HUES64 (cell line): ENCODE measurements at regions not wholly inside any gene's neighbourhood (a gene's known extent, or its start where the extent isn't known, plus 50 kb on each side); places are given as distances from the start of the nearest gene placed in this dataset.

ENCODE experiments used
- H3K27ac ChIP-seq: 2 replicates; pipeline ENCODE4 v1.7.0; 2013; ENCODE audit warnings: low read depth, low read length, inconsistent platforms
- H3K27me3 ChIP-seq: 2 replicates; pipeline ENCODE4 v1.6.1; 2013; ENCODE audit warnings: mild to moderate bottlenecking, low read length; ENCODE audit not compliant: insufficient read depth
- H3K36me3 ChIP-seq: 2 replicates; pipeline ENCODE4 v1.6.1; 2013; ENCODE audit warnings: mild to moderate bottlenecking, low read length; ENCODE audit not compliant: insufficient read depth
- H3K4me1 ChIP-seq: 2 replicates; pipeline ENCODE4 v1.6.1; 2013; ENCODE audit warnings: mild to moderate bottlenecking, low read length, moderate library complexity; ENCODE audit not compliant: insufficient read depth
- H3K4me3 ChIP-seq: 2 replicates; pipeline ENCODE4 v1.5.1; 2013; ENCODE audit warnings: mild to moderate bottlenecking, low read length, moderate library complexity
- H3K9ac ChIP-seq: 2 replicates; pipeline ENCODE4 v1.6.1; 2013; ENCODE audit warnings: mild to moderate bottlenecking, low read depth, low read length
- H3K9me3 ChIP-seq: 2 replicates; pipeline ENCODE4 v1.6.1; 2013; ENCODE audit warnings: low read depth, low read length; ENCODE audit not compliant: insufficient read depth
- WGBS: fragments of 150-250, 120-280 bp; methylation state at CpG from one replicate; pipeline ENCODE4 v1.1.7; 2013; ENCODE audit warnings: missing lambda C conversion rate; 5-methylcytosine and 5-hydroxymethylcytosine counted together

- H3K4me3 ChIP-seq, result no peak overlapping the region
- H3K27me3 ChIP-seq, result no peaks in the 10 kb centered on the region
- no peaks in the 10 kb centered on the region for H3K4me1 ChIP-seq
- H3K9me3 ChIP-seq, result no peaks in the 10 kb centered on the region; the same call in 1 of the 2 replicates
- no peak overlapping the region for H3K27ac ChIP-seq
- 97% methylated on average over 4 of the region's 4 CpGs for WGBS
- H3K36me3 ChIP-seq, result no peaks in the 10 kb centered on the region
- no peak overlapping the region for H3K9ac ChIP-seq
Observed at GRCh38 chr12:90129366-90130030, 420.9 kb upstream of the ATP2B1 start.

- Histone ChIP-seq H3K36me3 (no peaks in the 10 kb centered on the region), H3K4me3 (no peak overlapping the region), H3K9me3 (no peaks in the 10 kb centered on the region; the same call in 1 of the 2 replicates), H3K9ac (no peak overlapping the region), H3K27me3 (no peaks in the 10 kb centered on the region), H3K27ac (no peak overlapping the region), H3K4me1 (no peaks in the 10 kb centered on the region)
- WGBS, result 71% methylated on average over 4 of the region's 4 CpGs
Observed at GRCh38 chr12:90128526-90128925, 419.9 kb upstream of the ATP2B1 start.

- Histone ChIP-seq H3K27me3 (no peaks in the 10 kb centered on the region), H3K4me3 (no peak overlapping the region), H3K4me1 (no peaks in the 10 kb centered on the region), H3K27ac (no peak overlapping the region), H3K9me3 (no peaks in the 10 kb centered on the region; the same call in 1 of the 2 replicates), H3K36me3 (no peaks in the 10 kb centered on the region), H3K9ac (no peak overlapping the region)
- 92% methylated on average over 2 of the region's 2 CpGs for WGBS
Observed at GRCh38 chr12:90126125-90126524, 417.5 kb upstream of the ATP2B1 start.

GRCh38 chr12:90124914-90125313 is 416.3 kb upstream of the ATP2B1 start:
- no peaks in the 10 kb centered on the region for H3K27me3 ChIP-seq
- H3K4me3 ChIP-seq, result no peak overlapping the region
- no peaks in the 10 kb centered on the region for H3K4me1 ChIP-seq
- H3K27ac ChIP-seq, result no peak overlapping the region
- H3K36me3 ChIP-seq, result no peaks in the 10 kb centered on the region
- 92% methylated on average over 7 of the region's 7 CpGs for WGBS
- H3K9ac ChIP-seq, result no peak overlapping the region
- peaks cover 5% of the 10 kb centered on the region; the same call in 1 of the 2 replicates for H3K9me3 ChIP-seq

GRCh38 chr12:90124289-90124688 is 415.7 kb upstream of the ATP2B1 start:
- no peaks in the 10 kb centered on the region for H3K27me3 ChIP-seq
- 95% methylated on average over 2 of the region's 2 CpGs for WGBS
- H3K36me3 ChIP-seq, result no peaks in the 10 kb centered on the region
- H3K9ac ChIP-seq, result no peak overlapping the region
- no peak overlapping the region for H3K4me3 ChIP-seq
- no peaks in the 10 kb centered on the region for H3K4me1 ChIP-seq
- H3K9me3 ChIP-seq, result peaks cover 5% of the 10 kb centered on the region; the same call in 1 of the 2 replicates
- no peak overlapping the region for H3K27ac ChIP-seq

GRCh38 chr12:90122681-90123080 is 414.0 kb upstream of the ATP2B1 start:
- H3K9ac ChIP-seq, result no peak overlapping the region
- peaks cover 5% of the 10 kb centered on the region; the same call in 1 of the 2 replicates for H3K9me3 ChIP-seq
- 82% methylated on average over 3 of the region's 3 CpGs for whole genome bisulfite sequencing
- no peaks in the 10 kb centered on the region for H3K27me3 ChIP-seq
- no peak overlapping the region for H3K27ac ChIP-seq
- no peaks in the 10 kb centered on the region for H3K4me1 ChIP-seq
- H3K4me3 ChIP-seq, result no peak overlapping the region
- no peaks in the 10 kb centered on the region for H3K36me3 ChIP-seq

- Histone ChIP-seq H3K9me3 (peaks cover 5% of the 10 kb centered on the region; the same call in 1 of the 2 replicates), H3K4me1 (no peaks in the 10 kb centered on the region), H3K27me3 (no peaks in the 10 kb centered on the region), H3K27ac (no peak overlapping the region), H3K4me3 (no peak overlapping the region), H3K36me3 (no peaks in the 10 kb centered on the region), H3K9ac (no peak overlapping the region)
Observed at GRCh38 chr12:90120627-90121026, 412.0 kb upstream of the ATP2B1 start.

- H3K4me1 ChIP-seq, result no peaks in the 10 kb centered on the region
- no peaks in the 10 kb centered on the region for H3K27me3 ChIP-seq
- H3K9ac ChIP-seq, result no peak overlapping the region
- H3K36me3 ChIP-seq, result no peaks in the 10 kb centered on the region
- no peak overlapping the region for H3K27ac ChIP-seq
- 88% methylated on average over 1 of the region's 1 CpG for WGBS
- no peaks in the 10 kb centered on the region for H3K9me3 ChIP-seq
- no peak overlapping the region for H3K4me3 ChIP-seq
Observed at GRCh38 chr12:90112666-90113065, 404.0 kb upstream of the ATP2B1 start.

- Histone ChIP-seq H3K36me3 (no peaks in the 10 kb centered on the region), H3K27me3 (no peaks in the 10 kb centered on the region), H3K9me3 (no peaks in the 10 kb centered on the region), H3K9ac (no peak overlapping the region), H3K4me1 (no peaks in the 10 kb centered on the region), H3K4me3 (no peak overlapping the region), H3K27ac (no peak overlapping the region)
- 97% methylated on average over 10 of the region's 10 CpGs for WGBS
Observed at GRCh38 chr12:90111791-90112580, 403.3 kb upstream of the ATP2B1 start.

GRCh38 chr12:90106568-90106967 is 397.9 kb upstream of the ATP2B1 start:
- Histone ChIP-seq H3K36me3 (no peaks in the 10 kb centered on the region), H3K4me3 (no peak overlapping the region), H3K27ac (no peak overlapping the region), H3K4me1 (no peaks in the 10 kb centered on the region), H3K9ac (no peak overlapping the region), H3K27me3 (no peaks in the 10 kb centered on the region), H3K9me3 (no peaks in the 10 kb centered on the region)
- WGBS, result 97% methylated on average over 3 of the region's 3 CpGs

- H3K36me3 ChIP-seq, result no peaks in the 10 kb centered on the region
- H3K9ac ChIP-seq, result no peak overlapping the region
- no peak overlapping the region for H3K27ac ChIP-seq
- H3K4me1 ChIP-seq, result peaks cover 9% of the 10 kb centered on the region; the same call in 1 of the 2 replicates
- no peaks in the 10 kb centered on the region for H3K27me3 ChIP-seq
- 89% methylated on average over 3 of the region's 3 CpGs for WGBS
- H3K4me3 ChIP-seq, result no peak overlapping the region
- H3K9me3 ChIP-seq, result no peaks in the 10 kb centered on the region
Observed at GRCh38 chr12:90102957-90103652, 394.5 kb upstream of the ATP2B1 start.
